ENCODE measurements at regions not wholly inside any gene's neighbourhood (a gene's known extent, or its start where the extent isn't known, plus 50 kb on each side); places are given as distances from the start of the nearest gene placed in this dataset.
"Not testable (repeated sequence)": the region's sequence is repeated elsewhere in the genome, so short reads cannot be mapped to it uniquely, and the experiment has no call there.

- not testable (repeated sequence) for DNase-seq (ENCODE audit: low spot score)
Observed at GRCh38 chr2:238723740-238724320, 124.1 kb upstream of the TWIST2 start.

- DNase-seq (ENCODE audit: low spot score) = no peak
Observed at GRCh38 chr2:238724728-238725127, 123.2 kb upstream of the TWIST2 start.

- no peak for DNase-seq (ENCODE audit: low spot score)
Observed at GRCh38 chr2:238725298-238725697, 122.6 kb upstream of the TWIST2 start.

GRCh38 chr2:238726670-238727584, 121.0 kb upstream of the TWIST2 start:
- DNase-seq (ENCODE audit: low spot score) = no peak

GRCh38 chr2:238727585-238728329, 120.1 kb upstream of the TWIST2 start:
- no peak for DNase-seq (ENCODE audit: low spot score)

- no peak for DNase-seq (ENCODE audit: low spot score)
Observed at GRCh38 chr2:238728330-238729260, 119.3 kb upstream of the TWIST2 start.

GRCh38 chr2:238729261-238729935, 118.5 kb upstream of the TWIST2 start:
- no peak for DNase-seq (ENCODE audit: low spot score)

- DNase-seq (ENCODE audit: low spot score) = no peak
Observed at GRCh38 chr2:238730001-238730669, 117.8 kb upstream of the TWIST2 start.

GRCh38 chr2:238730881-238731280, 117.0 kb upstream of the TWIST2 start:
- DNase-seq (ENCODE audit: low spot score) = no peak

GRCh38 chr2:238731961-238732360, 115.9 kb upstream of the TWIST2 start:
- no peak for DNase-seq (ENCODE audit: low spot score)

GRCh38 chr2:238738917-238739316, 109.0 kb upstream of the TWIST2 start:
- DNase-seq (ENCODE audit: low spot score) = no peak

GRCh38 chr2:238739668-238740067, 108.2 kb upstream of the TWIST2 start:
- no peak for DNase-seq (ENCODE audit: low spot score)

GRCh38 chr2:238741277-238741676, 106.6 kb upstream of the TWIST2 start:
- DNase-seq (ENCODE audit: low spot score) = no peak

- DNase-seq (ENCODE audit: low spot score) = no peak
Observed at GRCh38 chr2:238742066-238742465, 105.8 kb upstream of the TWIST2 start.

GRCh38 chr2:238742664-238743063, 105.2 kb upstream of the TWIST2 start:
- no peak for DNase-seq (ENCODE audit: low spot score)

GRCh38 chr2:238743243-238744065, 104.4 kb upstream of the TWIST2 start:
- no peak for DNase-seq (ENCODE audit: low spot score)

GRCh38 chr2:238744951-238745350, 102.9 kb upstream of the TWIST2 start:
- DNase-seq (ENCODE audit: low spot score) = no peak

GRCh38 chr2:238745997-238746396, 101.9 kb upstream of the TWIST2 start:
- no peak for DNase-seq (ENCODE audit: low spot score)

GRCh38 chr2:238747114-238747513, 100.8 kb upstream of the TWIST2 start:
- DNase-seq (ENCODE audit: low spot score) = no peak

- no peak for DNase-seq (ENCODE audit: low spot score)
Observed at GRCh38 chr2:238747557-238747956, 100.3 kb upstream of the TWIST2 start.

Measured in globus pallidus (tissue), 1 donor.